HEK293 (cell line): ENCODE measurements at regions not wholly inside any gene's neighbourhood (a gene's known extent, or its start where the extent isn't known, plus 50 kb on each side); places are given as distances from the start of the nearest gene placed in this dataset.

Source experiments
- CTCF ChIA-PET: fragments of 350-600 bp; formaldehyde crosslinking; extraction: SDS; loops from one replicate; lab custom pipeline; 2021; ENCODE audit warnings: antibody characterized with exemption; lab: Yijun Ruan, JAX
- POLR2A ChIA-PET: fragments of 300-600 bp; formaldehyde crosslinking; extraction: SDS; loops from one replicate; lab custom pipeline; 2020; ENCODE audit warnings: antibody characterized with exemption, inconsistent platforms; lab: Yijun Ruan, JAX
- H3K27ac ChIP-seq: fragments of 200-500 bp; sonication (Bioruptor generic); 2 replicates; pipeline ENCODE4 v1.5.1; 2014; ENCODE audit warnings: low read depth, low read length, control low read depth, inconsistent platforms; ENCODE audit errors: extremely low read depth
- H3K36me3 ChIP-seq, 2 experiments: fragments of 200-500 bp in 1 of 2; sonication (Bioruptor generic) in 1 of 2; 1 replicate in 1 of 2; 2 replicates in 1 of 2; pipeline ENCODE4 v1.5.1; 2014 to 2017; ENCODE audit warnings: inconsistent platforms in 2 of 2, low read length in 2 of 2; ENCODE audit not compliant: control insufficient read depth in 2 of 2, insufficient read depth in 1 of 2
- H3K4me1 ChIP-seq: fragments of 200-500 bp; sonication (Bioruptor generic); 2 replicates; pipeline ENCODE4 v1.5.1; 2014; ENCODE audit warnings: mild to moderate bottlenecking, low read length, inconsistent platforms; ENCODE audit not compliant: control insufficient read depth, insufficient read depth
- H3K4me3 ChIP-seq: 2 replicates; pipeline ENCODE4 v1.5.1; 2011; ENCODE audit warnings: low read depth, mild to moderate bottlenecking, control low read depth, low read length, moderate library complexity
- H3K9me3 ChIP-seq: fragments of 200-500 bp; sonication (Bioruptor generic); 2 replicates; pipeline ENCODE4 v1.5.1; 2014; ENCODE audit warnings: low read depth, low read length, inconsistent platforms; ENCODE audit not compliant: control insufficient read depth, insufficient read depth
- GLI2 ChIP-seq: fragments of 450-650 bp; formaldehyde crosslinking; IDR thresholded peaks from 2 replicates; pipeline ENCODE4; 2017; ENCODE audit warnings: missing biosample characterization, missing genetic modification characterization, low read depth, borderline replicate concordance
- GLI4 ChIP-seq: fragments of 450-650 bp; formaldehyde crosslinking; IDR thresholded peaks from 2 replicates; pipeline ENCODE4 v1.5.1; 2016; ENCODE audit warnings: missing biosample characterization, missing genetic modification characterization
- OVOL3 ChIP-seq: fragments of 450-650 bp; formaldehyde crosslinking; IDR thresholded peaks from 2 replicates; pipeline ENCODE4 v1.5.1; 2016; ENCODE audit warnings: missing biosample characterization, missing genetic modification characterization
- REPIN1 ChIP-seq: fragments of 450-650 bp; formaldehyde crosslinking; IDR thresholded peaks from 2 replicates; pipeline ENCODE4 v1.5.1; 2017; ENCODE audit warnings: missing biosample characterization, missing genetic modification characterization, low read depth
- ZBTB10 ChIP-seq: fragments of 450-650 bp; formaldehyde crosslinking; IDR thresholded peaks from 2 replicates; pipeline ENCODE4 v1.5.1; 2016; ENCODE audit warnings: missing biosample characterization, missing genetic modification characterization
- ZBTB49 ChIP-seq: fragments of 450-650 bp; formaldehyde crosslinking; IDR thresholded peaks from 2 replicates; pipeline ENCODE4 v1.5.1; 2016; ENCODE audit warnings: missing biosample characterization, missing genetic modification characterization, low read depth
- ZEB2 ChIP-seq: fragments of 450-650 bp; formaldehyde crosslinking; IDR thresholded peaks from 2 replicates; pipeline ENCODE4 v1.5.1; 2016; ENCODE audit warnings: missing biosample characterization, missing genetic modification characterization
- ZFP37 ChIP-seq: fragments of 450-650 bp; formaldehyde crosslinking; IDR thresholded peaks from 2 replicates; pipeline ENCODE4 v1.5.1; 2016; ENCODE audit warnings: missing biosample characterization, missing genetic modification characterization
- ZFP41 ChIP-seq: fragments of 450-650 bp; formaldehyde crosslinking; IDR thresholded peaks from 2 replicates; pipeline ENCODE4 v1.5.1; 2016; ENCODE audit warnings: missing biosample characterization, missing genetic modification characterization, borderline replicate concordance
- ZNF114 ChIP-seq: fragments of 450-650 bp; formaldehyde crosslinking; IDR thresholded peaks from 2 replicates; pipeline ENCODE4 v1.5.0; 2017; ENCODE audit warnings: missing biosample characterization, missing genetic modification characterization
- ZNF138 ChIP-seq: fragments of 450-650 bp; formaldehyde crosslinking; IDR thresholded peaks from 2 replicates; pipeline ENCODE4 v1.5.1; 2016; ENCODE audit warnings: missing biosample characterization, missing genetic modification characterization, borderline replicate concordance
- ZNF148 ChIP-seq: fragments of 450-650 bp; formaldehyde crosslinking; IDR thresholded peaks from 2 replicates; pipeline ENCODE4 v1.5.0; 2017; ENCODE audit warnings: missing biosample characterization, missing genetic modification characterization, borderline replicate concordance
- ZNF175 ChIP-seq: fragments of 450-650 bp; formaldehyde crosslinking; IDR thresholded peaks from 2 replicates; pipeline ENCODE4 v1.5.1; 2016; ENCODE audit warnings: missing biosample characterization, missing genetic modification characterization
- ZNF214 ChIP-seq: fragments of 450-650 bp; formaldehyde crosslinking; IDR thresholded peaks from 2 replicates; pipeline ENCODE4 v1.5.1; 2017; ENCODE audit warnings: missing biosample characterization, mild to moderate bottlenecking, missing genetic modification characterization, borderline replicate concordance
- ZNF302 ChIP-seq: fragments of 450-650 bp; formaldehyde crosslinking; IDR thresholded peaks from 2 replicates; pipeline ENCODE4 v1.5.1; 2016; ENCODE audit warnings: missing biosample characterization, missing genetic modification characterization, low read depth
- ZNF423 ChIP-seq: fragments of 450-650 bp; formaldehyde crosslinking; IDR thresholded peaks from 2 replicates; pipeline ENCODE4 v1.5.1; 2016; ENCODE audit warnings: missing biosample characterization, missing genetic modification characterization
- ZNF580 ChIP-seq: fragments of 450-650 bp; formaldehyde crosslinking; IDR thresholded peaks from 2 replicates; pipeline ENCODE4 v1.5.1; 2016; ENCODE audit warnings: missing biosample characterization, missing genetic modification characterization
- ZNF664 ChIP-seq: fragments of 450-650 bp; formaldehyde crosslinking; IDR thresholded peaks from 2 replicates; pipeline ENCODE4 v1.5.1; 2016; ENCODE audit warnings: missing biosample characterization, missing genetic modification characterization
- ZNF777 ChIP-seq: fragments of 450-650 bp; formaldehyde crosslinking; IDR thresholded peaks from 2 replicates; pipeline ENCODE4 v1.5.1; 2017; ENCODE audit warnings: missing biosample characterization, missing genetic modification characterization, borderline replicate concordance
- ZSCAN30 ChIP-seq: fragments of 450-650 bp; IDR thresholded peaks from 2 replicates; pipeline ENCODE4 v1.5.1; 2018; ENCODE audit warnings: missing biosample characterization, mild to moderate bottlenecking, missing genetic modification characterization, moderate library complexity
- ZXDB ChIP-seq: fragments of 450-650 bp; formaldehyde crosslinking; IDR thresholded peaks from 2 replicates; pipeline ENCODE4 v1.5.1; 2016; ENCODE audit warnings: missing biosample characterization, missing genetic modification characterization

- no peaks in the 10 kb centered on the region for H3K4me1 ChIP-seq
- POLR2A ChIA-PET: no interaction called here
- H3K4me3 ChIP-seq: no peak overlapping the region
- CTCF ChIA-PET: no interaction called here
- TF ChIP-seq ZBTB10 (tag by site-specific recombination) (no peak), ZNF664 (no peak)
- no peak overlapping the region for H3K27ac ChIP-seq
- H3K36me3 ChIP-seq: no peaks in the 10 kb centered on the region
- H3K9me3 ChIP-seq: no peaks in the 10 kb centered on the region
Observed at GRCh38 chr5:52469835-52470234, 317.9 kb upstream of the ITGA1 start.

GRCh38 chr5:52476346-52476745, 311.4 kb upstream of the ITGA1 start:
- TF ChIP-seq ZXDB (tag by site-specific recombination) (no peak), REPIN1 (tag by site-specific recombination) (no peak), ZNF302 (no peak), ZBTB49 (tag by site-specific recombination) (no peak), ZNF148 (tag by site-specific recombination) (no peak), ZNF138 (tag by site-specific recombination) (no peak), ZNF777 (tag by site-specific recombination) (no peak), ZEB2 (tag by site-specific recombination) (no peak), GLI4 (tag by site-specific recombination) (no peak), ZSCAN30 (tag by site-specific recombination) (no peak), ZFP37 (tag by site-specific recombination) (no peak), ZNF423 (tag by site-specific recombination) (no peak), OVOL3 (tag by site-specific recombination) (no peak), ZNF580 (tag by site-specific recombination) (no peak), ZNF114 (tag by site-specific recombination) (no peak), ZFP41 (no peak), ZNF175 (tag by site-specific recombination) (no peak), ZNF214 (tag by site-specific recombination) (no peak), GLI2 (no peak)
- POLR2A ChIA-PET: no interaction called here
- Histone ChIP-seq H3K27ac (no peak overlapping the region), H3K36me3 (no peaks in the 10 kb centered on the region), H3K4me1 (no peaks in the 10 kb centered on the region), H3K9me3 (no peaks in the 10 kb centered on the region), H3K4me3 (no peak overlapping the region)
- CTCF ChIA-PET: no interaction called here
